GM13976 (cell line): ENCODE measurements at regions not wholly inside any gene's neighbourhood (a gene's known extent, or its start where the extent isn't known, plus 50 kb on each side); places are given as distances from the start of the nearest gene placed in this dataset.

Experiments
- DNase-seq: peaks from one replicate; pipeline ENCODE4 v3.0.0; 2012; ENCODE audit warnings: low spot score
- CTCF ChIP-seq: IDR thresholded peaks from 2 replicates; pipeline ENCODE4 v1.5.1; 2012; ENCODE audit warnings: borderline replicate concordance, mild to moderate bottlenecking; ENCODE audit not compliant: insufficient read depth; ENCODE audit errors: extremely low read depth, missing control alignments, control extremely low read depth
- in situ Hi-C: fragments of 300-500 bp; cut with MboI; formaldehyde crosslinking; loops from one replicate; pipeline ENCODE4 v1.12.0; 2022; ENCODE audit warnings: low sequenced_read_pairs, mixed read lengths, inconsistent platforms; ENCODE audit not compliant: unreplicated experiment

GRCh38 chr5:148928141-148928540, 101.7 kb downstream of the ADRB2 start:
- in situ Hi-C loops = no loop called here
- no peak for DNase-seq
- TF ChIP-seq CTCF = no peak

DNA sequence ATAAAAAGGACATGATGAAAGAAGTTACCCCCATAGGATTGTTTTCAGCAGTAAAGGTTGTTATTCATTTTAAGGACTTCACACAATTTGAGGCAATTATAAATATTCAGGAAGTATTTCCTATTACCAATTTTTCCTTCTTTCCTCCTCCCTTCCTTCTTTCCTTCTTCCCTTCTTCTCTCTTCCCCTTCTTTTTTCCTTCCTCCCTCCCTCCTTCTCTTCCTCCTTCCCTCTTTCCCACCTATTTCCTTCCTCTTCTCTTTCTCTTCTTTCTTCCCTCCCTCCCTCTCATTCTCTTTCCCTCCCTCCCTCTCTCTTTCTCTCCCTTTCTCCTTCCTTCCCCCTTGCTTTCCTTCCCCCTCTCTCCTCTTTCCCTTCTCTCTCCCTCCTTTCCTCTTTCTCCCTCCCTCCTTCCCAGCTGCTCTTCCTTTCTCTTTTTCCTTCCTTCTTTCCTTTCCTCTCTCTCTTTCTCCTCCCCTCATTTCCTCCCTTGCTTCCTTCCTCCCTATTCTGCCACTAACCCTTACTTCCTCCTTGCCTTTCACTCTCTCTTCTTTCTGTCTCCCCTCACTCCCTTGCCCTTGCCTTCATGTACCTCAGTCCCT, 105.1 kb downstream of the ADRB2 start:
- in situ Hi-C loops = no loop called here
- no peak for DNase-seq
- no peak for TF ChIP-seq CTCF

DNA sequence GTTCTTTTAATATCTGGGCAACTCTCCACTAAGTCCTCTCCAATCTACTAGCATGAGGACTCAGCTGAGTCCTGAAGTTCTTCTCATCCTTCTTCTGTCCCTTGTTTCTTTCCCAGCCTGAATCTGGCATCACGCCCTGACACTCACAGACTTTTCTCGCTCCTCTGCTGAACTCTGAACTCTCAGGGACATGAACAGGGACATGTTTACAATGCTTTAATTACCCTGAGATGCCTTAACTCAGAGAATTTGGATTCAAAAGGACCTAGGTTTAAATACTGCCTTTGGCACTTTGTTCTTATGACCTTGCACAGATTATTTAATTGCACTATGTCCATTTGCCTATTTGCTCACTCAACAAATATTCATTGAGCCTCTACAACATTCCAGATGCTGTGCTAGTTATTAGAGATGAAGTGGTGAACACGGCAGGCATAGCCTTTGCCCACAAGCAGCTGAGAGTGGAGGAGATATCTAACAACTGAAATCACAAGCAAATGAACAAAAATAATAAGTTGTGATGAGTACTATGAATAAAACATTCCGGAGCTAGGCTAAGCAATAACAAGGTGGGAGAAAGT, 106.0 kb downstream of the ADRB2 start:
- no peak for DNase-seq
- in situ Hi-C loops = no loop called here

DNA sequence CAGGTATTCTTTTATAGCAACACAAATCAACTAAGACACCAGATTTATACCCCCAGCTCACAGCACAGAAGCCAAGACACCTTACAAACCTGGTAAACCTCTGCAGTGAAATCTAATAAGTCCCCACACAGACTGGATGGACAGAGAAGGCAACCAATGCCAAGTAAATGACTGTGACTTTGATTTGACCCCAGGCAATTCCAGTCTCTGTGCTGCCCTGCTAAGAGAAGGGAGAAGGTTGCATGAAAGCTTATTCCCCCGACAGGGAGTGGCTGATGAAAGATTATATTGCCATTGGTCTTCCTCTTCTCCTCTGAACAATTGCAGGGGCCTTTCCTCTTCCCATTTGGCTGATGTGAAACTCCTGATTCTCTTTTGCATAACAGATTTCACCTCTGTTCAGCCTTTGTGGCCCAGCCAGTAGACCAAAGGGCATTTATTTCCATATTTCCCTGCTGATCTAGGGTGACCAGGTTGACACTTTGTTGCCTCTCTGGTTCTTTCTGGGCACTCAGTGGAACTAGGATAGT, 107.6 kb downstream of the ADRB2 start:
- in situ Hi-C loops = no loop called here
- no peak for DNase-seq
- TF ChIP-seq CTCF = no peak

More for the DNA sequence above, 106.0 kb downstream of the ADRB2 start:
- TF ChIP-seq CTCF = no peak

DNA sequence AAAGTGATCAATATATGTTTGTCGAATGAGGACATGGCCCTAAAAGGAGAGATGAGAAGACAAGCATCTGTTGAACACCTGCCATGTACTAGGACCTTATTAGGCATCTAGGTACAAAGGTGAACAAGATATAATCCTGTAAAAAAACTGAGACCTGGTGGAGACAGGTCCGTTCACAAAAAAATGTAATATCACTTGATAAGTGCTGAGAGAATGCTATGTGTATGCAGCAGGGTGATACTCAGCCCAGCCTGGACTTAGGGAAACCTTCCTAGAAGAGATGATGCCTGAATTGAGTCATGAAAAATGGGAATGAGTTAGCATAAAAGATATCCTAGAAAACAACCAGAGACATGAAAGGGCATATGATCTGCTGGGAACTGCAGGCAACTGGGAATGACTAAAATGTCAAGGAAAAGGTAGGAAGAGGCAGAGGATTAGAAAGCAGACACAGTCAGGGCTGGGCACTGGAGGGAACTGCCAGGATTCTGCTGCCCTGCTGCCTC, 108.5 kb downstream of the ADRB2 start:
- DNase-seq = no peak
- in situ Hi-C loops = no loop called here
- TF ChIP-seq CTCF = no peak

DNA sequence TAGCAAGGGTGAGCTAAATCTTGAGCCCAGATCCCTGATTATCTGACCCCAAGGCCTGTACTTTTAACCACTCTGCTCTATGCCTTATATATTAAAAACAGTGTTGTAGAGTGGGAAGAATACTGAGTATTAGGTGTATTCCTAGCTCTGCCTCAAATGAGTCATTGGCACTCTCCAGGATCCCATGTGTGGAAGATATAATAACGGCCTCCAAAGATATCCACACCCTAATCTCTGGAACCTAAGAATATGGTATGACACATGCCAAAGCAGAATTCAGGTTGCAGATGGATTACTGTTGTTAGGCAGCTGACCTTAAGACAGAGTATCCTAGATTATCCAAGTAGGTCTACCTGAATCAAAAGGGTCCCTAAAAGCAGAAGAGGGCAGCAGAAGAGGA, 110.8 kb downstream of the ADRB2 start:
- no peak for DNase-seq
- in situ Hi-C loops = no loop called here
- TF ChIP-seq CTCF = no peak
